CD4-positive, alpha-beta T cell treated with Interleukin-21 for 1 hour (primary cell): ENCODE measurements at regions not wholly inside any gene's neighbourhood (a gene's known extent, or its start where the extent isn't known, plus 50 kb on each side); places are given as distances from the start of the nearest gene placed in this dataset.
A peak's percentile ranks its signal among the peaks of the same experiment; 100 is the strongest.
"Not testable (repeated sequence)": the region's sequence is repeated elsewhere in the genome, so short reads cannot be mapped to it uniquely, and the experiment has no call there.

Source experiments
- DNase-seq: peaks from one replicate; pipeline ENCODE4 v3.0.0-alpha.2; 2020

DNA sequence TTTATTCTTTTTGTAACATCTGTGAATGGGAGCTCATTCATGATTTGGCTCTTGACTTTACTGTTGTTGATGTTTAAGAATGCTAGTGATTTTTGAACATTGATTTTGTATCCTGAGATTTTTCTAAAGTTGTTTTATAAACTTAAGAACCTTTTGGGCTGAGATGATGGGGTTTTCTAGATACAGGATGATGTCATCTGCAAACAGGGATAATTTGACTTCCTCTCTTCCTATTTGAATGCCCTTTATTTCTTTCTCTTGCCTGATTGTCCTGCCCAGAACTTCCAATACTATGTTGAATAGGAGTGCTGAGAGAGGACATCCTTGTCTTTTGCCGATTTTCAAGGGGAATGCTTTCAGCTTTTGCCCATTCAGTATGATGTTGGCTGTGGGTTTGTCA is 445.1 kb upstream of the CFAP20DC start:
- not testable (repeated sequence) for DNase-seq

DNA sequence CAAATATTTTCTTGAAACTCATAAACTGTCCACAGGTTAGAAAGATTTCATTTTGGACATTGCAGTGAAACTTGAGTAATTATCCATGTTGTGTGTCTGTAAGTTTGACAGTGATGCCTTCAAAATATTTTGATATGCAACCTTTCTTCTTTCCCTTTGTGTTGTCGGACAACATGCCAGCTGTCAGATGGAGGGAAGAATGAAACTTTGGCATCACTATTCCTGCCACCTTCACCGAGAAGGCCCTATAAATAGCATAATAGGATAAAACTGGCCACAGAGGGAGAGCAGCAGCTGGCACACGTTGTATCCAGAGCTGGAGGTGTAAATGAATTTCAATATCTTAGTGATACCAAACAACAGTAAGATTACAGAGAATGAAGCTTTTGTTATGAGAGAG is 436.7 kb upstream of the CFAP20DC start:
- no peak for DNase-seq

DNA sequence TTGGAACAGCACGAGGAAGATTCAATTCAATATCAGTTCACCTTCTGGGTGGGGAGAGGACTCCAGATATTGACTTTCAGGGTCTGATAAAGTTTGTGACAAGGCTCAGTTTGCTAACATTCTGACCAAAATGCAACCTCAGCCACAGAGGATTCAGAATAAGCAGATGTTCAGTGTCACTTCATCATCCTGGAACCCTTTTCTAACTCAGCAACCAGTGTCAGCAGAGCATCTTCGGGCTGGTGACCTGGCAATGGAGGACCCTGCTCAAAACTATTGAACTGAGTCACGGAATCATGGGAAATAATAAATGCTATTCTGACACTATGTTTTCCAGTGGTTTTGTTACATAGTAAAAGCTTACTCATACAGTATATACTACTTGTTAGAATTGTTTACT is 433.4 kb upstream of the CFAP20DC start:
- no peak for DNase-seq

DNA sequence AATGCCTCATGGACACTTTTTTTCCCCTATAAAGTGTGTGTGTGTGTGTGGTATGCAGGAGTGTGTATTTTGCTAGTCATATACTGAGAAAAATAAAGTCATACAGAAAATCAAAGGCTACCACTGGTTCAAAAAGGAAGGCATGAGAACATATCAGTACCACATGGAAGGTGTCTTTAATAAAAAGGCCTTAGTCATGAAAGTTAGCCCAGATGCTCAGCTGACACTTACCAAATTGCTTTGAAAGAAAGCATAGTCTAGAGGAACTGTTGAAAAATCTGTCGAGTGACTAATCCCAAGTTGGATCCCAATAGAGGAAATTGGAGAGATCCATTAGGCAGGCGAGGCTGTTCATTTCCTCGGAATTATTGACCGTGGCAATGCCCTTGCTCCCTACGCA is 432.9 kb upstream of the CFAP20DC start:
- no peak for DNase-seq

DNA sequence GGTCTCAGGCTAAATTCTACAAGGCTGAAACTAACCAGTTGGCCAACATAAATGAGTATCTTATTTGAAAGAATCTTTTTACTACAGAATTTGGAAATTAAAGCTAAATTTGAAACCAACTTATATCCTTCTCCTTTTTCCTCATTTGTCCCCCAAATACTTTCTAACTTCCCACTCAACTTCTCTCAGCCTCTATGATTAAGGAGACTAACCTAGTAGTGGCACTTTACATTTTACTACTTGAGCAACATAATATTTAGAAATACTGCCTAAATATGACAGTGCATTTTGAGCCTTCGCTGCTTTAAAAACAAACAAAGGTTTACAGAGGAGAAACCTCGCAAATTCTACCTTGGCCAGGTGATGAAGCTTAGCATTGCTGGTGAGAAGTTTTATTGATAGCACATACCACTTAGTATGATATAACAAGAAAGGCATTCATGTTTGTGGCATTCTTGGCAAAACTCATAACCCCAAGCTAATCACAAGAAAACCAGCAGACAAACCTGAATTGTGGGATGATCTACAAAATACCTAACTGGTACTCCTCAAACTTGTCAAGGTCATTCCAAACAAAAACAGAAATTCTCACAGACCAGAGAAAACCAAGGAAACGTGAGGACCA is 432.1 kb upstream of the CFAP20DC start:
- no peak for DNase-seq

DNA sequence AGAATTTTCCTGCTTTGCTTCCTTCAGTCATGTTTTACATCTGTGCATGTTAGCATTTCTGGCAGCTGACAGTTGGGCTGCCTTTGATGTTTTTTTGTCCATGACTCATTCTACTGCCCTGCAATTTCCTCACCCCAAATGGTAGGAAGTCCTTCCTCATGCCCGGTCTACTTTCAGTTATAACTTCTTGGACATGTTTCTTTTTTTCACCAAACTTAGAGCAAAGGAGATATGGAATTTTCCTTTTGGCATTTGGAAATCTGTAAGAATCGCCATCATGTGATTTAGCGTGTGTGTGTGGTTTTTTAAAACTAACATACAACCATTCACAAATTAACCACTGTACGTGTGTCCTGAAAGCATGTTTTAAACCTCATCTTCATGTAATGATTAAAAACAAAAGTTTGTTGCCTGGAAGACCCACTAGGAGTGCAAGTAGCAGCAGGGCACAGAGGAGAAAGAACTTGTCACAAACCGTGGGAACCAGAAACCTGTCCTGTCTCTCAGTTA is 430.7 kb upstream of the CFAP20DC start:
- peak; percentile 6 for DNase-seq

DNA sequence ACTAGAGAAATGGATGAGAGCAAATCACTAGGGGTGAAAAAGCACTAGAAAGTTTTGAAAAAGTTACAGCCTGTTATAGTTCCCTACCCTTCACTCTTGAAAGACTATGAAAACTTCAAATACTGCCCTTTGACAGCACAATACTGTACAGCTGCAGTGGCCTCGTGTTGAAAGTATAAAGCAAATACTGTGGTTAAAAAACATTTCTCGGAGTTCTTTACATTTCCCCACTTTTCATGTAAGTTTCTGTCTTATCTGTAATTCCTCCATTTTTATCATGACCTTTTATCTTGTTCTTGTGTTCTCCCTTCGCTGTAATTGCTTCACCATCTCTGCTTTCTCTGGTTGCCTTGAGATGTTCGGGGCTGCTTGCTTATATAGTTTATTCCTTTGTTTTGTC is 423.8 kb upstream of the CFAP20DC start:
- no peak for DNase-seq

DNA sequence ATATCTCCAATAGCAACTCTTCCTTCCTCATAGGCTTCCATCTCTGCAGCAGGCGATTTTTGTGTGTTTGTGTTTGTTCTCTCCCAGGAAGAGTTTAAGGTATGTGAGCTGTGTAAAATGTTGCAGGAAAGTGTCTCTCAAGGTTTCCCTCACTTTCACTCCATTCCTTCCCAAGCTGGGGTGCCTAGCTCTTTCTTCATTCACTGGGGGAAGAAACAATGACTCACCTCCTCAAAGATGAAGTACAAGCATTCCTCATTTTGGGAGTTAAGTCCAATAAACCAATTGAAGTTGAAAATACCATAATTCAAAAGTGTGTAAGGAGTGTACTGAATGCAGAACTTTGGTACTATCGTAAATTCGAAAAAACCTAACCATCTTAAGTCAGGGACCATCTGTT is 422.7 kb upstream of the CFAP20DC start:
- no peak for DNase-seq

DNA sequence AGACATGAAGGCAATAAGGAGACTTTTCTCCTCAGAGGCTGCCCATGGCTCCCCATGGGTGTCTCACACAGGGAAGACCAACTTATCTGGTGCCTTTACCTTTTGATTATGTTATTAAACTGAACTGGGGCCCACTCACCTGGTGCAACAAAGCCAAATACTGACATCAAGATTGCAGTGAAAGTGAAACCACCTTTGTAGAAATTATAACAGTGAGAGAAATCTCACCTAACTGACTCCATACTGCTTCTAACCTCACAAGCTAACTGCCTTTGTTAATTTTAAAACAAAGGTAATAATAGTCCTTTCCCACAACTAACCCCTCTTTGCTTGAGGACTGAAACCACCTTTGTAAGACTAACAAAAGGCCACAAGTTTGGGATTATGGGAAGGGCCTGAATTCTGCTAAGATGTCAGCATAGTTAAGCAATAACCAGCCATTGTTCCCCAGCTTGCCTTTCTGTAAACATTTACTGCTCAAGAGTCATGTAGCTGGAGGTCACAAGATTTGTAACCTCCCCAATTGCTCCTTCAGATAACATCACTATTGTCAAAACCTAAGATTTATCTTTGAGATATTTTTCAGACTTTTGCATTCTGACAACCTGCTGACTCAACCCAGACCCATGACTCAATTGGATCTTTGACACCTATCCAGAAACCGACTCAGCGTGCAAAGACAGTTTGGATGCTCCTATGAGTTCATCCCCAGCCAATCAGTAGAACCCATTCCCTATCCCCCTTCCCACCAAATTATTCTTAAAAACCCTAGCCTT is 420.3 kb upstream of the CFAP20DC start:
- no peak for DNase-seq

DNA sequence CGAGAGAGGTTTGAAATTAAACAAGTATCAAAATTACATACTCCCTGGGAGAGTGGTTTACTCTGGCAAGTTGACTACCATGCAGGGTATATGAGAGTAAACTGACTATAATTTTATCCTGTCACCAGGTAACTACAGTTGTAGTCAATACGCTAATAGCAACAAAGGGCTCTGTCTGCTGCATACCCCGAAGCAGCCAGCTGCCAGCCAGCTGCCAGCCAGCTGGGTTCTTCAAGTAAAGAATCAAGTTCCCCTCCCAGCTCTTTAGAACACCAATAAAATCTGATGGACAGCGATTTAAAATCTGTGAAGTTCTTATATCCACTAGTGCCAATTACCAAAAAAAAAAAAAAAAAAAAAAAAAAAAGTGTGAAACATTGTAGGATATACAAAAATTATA is 417.7 kb upstream of the CFAP20DC start:
- DNase-seq, result no peak

DNA sequence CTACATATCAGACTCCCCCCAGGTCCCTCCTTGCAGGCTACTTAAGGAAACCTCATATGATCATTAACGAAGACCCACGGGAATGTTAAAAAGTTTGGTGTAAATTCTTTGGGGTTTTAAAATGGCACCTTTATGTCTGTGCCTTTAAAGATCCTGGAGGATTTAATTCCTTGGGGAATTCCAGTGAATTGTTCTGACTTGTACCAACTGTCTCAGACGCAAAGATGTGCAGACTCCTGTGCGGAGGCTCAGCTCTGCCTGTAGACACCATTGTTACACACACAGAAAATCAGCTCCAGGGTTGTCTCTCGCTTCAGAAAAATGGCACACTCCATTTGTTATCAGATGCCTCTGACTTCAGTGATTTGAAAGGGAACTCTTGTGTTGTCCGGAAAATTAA is 414.4 kb upstream of the CFAP20DC start:
- no peak for DNase-seq

DNA sequence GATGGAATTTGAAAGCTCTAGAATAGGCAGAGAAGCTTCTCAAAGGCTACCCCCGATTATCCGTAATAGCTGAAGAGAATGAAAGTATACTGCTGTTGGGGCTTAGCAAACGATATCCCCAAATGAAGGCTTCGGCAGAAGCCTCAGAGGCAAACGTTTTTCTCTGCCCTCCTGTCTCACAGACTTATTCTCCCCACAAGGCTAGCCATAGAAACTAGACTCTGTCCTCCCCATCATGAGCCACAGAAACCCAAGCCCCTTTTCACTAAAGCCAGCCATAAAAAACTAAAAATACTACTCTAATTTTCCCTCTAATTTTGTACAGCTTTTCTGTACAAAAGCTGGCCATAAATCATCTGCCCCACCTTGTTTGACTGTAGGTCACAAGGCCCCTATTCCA is 413.4 kb upstream of the CFAP20DC start:
- DNase-seq, result no peak

DNA sequence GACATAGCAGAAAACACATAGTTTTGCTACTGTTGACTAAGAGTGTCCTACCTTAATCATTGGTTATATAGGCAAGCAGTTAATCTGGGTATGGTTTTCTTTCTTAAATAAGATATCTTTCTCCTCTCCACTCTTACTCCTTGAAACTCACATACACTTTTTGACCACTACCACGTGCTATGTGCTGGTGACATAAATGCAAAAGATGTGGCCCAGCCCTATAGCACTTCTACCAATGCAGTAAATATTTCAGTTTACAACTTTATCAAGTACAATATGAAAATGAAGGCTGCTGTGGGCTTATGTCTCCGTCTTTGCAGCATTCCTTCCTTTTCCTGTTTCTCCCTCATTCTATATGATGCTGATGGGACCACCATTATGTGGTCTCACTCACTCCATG is 410.2 kb upstream of the CFAP20DC start:
- no peak for DNase-seq

DNA sequence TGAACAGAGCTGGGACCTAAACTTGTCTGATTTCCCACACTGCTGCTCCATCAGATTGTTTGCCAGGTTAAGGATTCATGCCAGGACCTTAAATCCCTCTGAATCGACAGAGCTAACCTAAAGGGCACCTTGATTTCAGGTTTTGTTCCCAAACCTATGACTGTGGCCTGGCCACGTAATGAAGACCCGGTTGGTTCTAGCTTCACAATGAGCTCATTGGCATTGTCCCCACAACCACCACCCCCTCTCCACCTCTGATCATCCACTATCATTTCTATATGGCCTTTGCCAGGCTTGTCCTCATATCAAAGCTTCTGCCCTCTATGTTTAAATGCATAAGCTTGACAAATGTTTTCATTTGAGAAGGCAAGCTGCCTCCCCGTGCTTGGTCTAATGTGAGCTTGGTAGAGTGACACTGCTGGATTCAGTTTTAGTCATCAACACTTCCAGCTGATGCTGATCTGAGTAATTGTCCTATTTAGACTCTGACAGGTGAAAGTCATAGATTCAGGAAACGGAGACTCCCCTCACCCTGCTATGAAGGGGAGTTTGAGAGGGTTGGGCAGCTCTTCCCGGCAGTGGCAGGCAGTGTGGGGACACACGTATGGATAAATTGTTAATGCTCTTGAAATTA is 407.1 kb upstream of the CFAP20DC start:
- DNase-seq, result no peak

DNA sequence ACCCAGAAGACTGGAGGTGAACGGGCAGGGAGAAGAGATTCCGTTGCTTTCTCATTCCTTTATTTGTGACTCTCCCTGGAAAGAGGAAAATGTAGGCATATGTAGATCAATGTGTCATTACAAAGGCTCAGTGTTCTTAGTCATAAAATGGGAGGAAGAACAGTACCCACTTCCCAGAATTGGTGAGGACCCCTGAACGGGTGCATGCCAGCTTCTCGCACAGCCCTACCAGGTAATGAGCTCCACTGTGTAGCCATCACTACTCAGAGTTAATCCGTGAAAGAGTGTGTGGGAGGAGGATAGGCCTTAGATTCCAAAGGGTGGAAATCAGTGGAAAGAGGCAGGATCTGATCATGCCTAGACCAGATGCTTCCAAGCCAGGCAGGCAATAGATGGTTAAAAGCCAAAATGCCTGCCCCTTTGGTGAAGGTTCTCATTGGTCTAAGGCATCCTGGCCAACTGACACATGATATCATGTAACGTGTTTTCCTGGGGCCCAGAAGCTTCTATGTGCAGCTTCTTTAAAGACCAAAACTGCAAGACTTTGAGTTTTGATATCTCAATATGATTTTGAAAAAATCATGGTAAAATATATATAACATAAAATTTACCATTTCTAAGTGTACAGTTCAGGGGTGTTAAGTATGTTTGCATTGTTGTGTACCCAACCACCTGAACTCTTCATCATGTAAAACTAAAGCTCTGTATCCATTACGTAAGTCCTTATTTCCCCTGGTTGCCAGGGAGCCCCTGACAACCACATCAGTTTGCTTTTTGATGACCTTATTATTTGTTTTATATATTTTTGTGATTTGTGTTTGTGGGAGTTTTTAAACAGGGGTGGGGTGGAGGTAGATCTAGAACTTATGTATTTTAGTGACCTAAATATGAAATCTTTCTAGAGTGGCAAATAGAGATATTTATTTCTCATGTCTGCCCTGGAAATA is 402.2 kb upstream of the CFAP20DC start:
- DNase-seq, result peak; percentile 62

DNA sequence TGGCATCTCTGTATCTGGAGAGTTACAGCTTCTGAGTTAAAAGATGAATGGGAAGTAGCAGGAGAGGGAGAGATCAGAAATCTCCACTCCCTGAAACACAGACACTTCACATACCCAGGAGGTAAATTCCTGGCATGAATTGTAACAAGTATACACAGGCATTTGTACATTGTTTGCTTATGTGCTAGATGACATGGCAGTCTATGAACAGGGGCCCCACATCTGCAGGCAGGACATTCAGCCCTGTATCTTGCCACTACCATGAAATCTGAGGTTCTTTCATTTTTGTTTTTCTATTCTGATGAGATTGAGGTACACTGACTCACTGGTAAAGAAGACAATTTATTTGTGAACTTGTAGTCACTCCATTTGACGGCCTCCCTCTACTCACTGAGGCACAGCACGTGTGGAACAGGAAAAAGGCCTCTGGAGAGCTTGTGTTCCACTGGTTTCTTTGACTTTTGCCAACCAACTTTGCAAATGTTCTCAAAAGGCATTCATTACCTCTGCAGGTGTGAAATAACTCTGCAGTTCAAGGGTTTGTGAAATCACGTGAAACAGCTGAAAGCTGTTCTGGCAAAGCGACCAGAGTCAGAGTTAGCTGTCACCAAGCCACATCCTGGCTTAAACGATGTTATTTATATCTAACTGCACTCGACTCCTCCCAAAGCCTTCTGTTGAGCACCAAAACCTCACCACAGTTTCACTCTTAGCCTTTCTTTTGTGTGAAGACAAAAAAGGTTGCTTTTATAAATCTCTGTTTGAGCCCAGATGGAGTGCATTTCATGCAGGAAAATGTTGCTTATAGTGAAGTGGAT is 401.3 kb upstream of the CFAP20DC start:
- DNase-seq, result peak; percentile 87

DNA sequence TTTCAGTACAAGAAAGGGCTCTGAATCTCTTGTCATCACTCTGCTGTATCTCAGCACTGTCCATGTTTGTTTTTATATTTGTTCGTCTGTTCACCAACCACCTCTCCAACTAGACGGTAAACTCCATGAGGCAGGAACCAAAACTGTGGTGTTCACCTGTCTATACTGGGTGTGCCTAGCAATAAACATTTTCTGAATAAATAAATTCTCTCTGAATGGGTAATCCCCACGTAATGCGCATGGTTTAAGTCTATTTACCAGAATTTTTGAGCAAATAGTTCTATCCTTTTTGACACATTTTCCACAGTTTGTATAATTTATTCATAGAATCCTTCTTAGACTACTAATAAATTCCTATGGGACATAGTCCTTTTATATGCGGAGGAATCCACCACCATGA is 400.6 kb upstream of the CFAP20DC start:
- DNase-seq, result no peak

DNA sequence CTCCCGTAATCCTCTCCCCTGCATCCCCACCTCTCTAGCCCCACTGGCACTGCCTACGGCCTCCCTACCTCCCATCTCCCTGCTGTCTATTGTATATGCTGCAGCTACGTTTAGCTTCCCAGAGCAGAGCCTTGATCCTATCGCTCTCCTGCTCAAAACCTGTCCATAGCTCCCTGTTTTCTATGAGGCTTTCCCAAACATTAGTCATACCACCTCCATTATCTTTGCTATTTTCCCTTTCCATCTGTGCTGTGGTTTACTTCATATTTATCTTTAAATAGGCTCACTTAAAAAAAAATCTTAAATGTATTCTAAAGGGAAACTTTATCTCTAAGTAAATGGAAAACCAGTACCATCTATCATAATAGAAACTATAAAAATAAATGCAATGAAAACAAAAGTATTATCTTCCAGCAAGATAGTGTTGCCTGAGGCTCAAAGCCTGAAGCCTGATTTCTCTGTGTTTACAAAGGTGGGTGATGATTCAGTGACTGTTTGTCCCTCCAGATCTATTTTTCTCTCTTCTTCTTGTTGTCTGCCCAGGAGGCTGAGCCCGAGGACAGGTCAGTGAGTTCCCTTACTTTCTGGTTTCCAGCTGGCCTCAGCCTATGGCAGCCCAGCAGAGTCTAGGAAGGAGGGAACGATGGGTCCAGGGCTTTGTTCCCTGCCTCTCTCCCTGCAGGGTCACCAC is 397.1 kb upstream of the CFAP20DC start:
- DNase-seq, result no peak

DNA sequence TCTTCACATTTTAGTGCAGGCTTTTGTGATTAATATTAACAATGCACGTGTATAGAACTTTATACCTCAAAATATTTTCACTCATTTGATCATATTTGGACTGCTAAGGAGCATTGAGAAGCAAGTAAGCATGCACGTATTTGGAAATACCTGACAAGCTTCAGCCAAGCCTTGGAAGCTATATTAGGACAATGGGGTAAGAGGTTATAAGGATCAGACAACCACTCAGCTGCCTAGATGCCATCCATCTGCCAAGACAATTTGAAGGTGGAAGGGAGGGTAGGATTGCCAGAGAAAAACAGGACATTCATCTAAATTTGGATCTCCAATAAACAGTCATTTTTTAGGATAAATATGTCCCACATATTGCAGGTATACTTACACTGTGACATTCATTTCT is 394.9 kb upstream of the CFAP20DC start:
- no peak for DNase-seq

DNA sequence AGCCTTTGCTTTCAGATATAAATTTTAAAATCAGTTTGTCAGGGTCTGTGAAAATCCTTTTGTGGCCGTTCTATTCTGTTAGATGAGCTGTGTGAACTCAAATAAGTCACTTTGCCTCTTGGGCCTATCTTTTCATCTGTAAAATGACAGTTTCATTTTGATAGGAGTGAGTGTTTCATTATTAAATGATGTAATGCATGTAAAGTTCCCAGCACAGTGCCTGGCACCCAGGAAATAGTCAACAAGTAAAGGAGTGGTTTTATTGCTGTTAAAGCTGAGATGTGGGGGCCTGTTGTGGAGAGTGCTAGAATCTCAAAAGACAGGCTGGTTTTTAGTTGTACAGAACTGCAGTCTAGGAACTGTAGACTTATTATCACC is 394.5 kb upstream of the CFAP20DC start:
- DNase-seq, result peak; percentile 64

DNA sequence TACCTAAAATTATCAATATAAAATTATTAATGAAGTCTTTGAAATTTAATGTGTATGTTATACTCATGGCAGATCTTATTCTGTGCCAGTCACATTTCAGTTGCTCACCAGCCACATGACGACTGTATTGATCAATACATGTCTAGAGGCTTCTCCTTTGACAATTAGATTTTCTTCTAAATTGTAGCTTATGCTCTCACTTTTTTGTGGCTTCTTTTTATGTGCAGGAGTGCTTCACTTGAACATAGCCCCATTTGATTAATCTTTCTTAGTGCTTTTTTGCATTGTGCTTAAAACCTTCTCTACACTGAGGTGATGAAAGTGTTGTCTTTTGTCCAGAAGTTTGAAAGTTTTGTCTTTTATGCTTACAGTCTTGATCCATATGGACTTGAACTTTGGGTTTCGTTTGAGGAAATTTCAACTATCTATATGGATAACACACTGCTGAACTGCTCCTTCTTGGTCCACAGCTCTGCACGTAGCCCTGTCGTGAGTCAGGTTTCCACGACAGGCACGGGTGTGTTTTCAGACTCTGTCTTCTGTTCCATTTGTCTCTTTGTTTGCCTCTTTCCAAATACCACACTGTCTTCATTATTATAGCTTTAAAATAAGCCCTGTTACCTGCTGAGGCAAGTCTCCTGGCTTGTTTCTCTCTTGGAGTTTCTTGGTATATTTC is 393.9 kb upstream of the CFAP20DC start:
- no peak for DNase-seq
